H1 (cell line): ENCODE measurements at regions not wholly inside any gene's neighbourhood (a gene's known extent, or its start where the extent isn't known, plus 50 kb on each side); places are given as distances from the start of the nearest gene placed in this dataset.

Experiments
- CTBP2 ChIP-seq: IDR thresholded peaks from 2 replicates; pipeline ENCODE4 v1.7.0; 2011; ENCODE audit warnings: borderline replicate concordance, mild to moderate bottlenecking, moderate library complexity, mixed read lengths, low read length; ENCODE audit not compliant: insufficient read depth, insufficient read length
- KDM4A ChIP-seq: IDR thresholded peaks from one replicate; pipeline ENCODE4 v1.7.1; 2012; ENCODE audit warnings: low read depth, mild to moderate bottlenecking, moderate library complexity, low read length, inconsistent platforms; ENCODE audit not compliant: severe bottlenecking
- NRF1 ChIP-seq: IDR thresholded peaks from 2 replicates; pipeline ENCODE4 v1.6.1; 2011; ENCODE audit warnings: mild to moderate bottlenecking, low read depth, low read length, improper control_type of control experiment
- RAD21 ChIP-seq, 2 experiments: IDR thresholded peaks in 1 of 2; conservative IDR thresholded peaks in 1 of 2; 2 replicates each; pipeline ENCODE4 v1.6.1; 2011; ENCODE audit warnings: low read depth in 2 of 2, low read length in 2 of 2, improper control_type of control experiment in 1 of 2, inconsistent platforms in 1 of 2, mild to moderate bottlenecking in 1 of 2, moderate library complexity in 1 of 2
- SIN3A ChIP-seq, 2 experiments: IDR thresholded peaks in 1 of 2; conservative IDR thresholded peaks in 1 of 2; 2 replicates each; pipeline ENCODE4 v1.6.1; 2011 to 2012; ENCODE audit warnings: low read length in 2 of 2, improper control_type of control experiment in 1 of 2, low read depth in 1 of 2, mild to moderate bottlenecking in 1 of 2

- no peak for TF ChIP-seq KDM4A
- no peak for TF ChIP-seq NRF1
- no peak for TF ChIP-seq CTBP2
- TF ChIP-seq RAD21 (IDR thresholded peaks at IDR 0.05 in 1 of 2, conservative IDR thresholded peaks at IDR 0.05 in 1 of 2; ENCODE audit: low read depth in 2 of 2, low read length in 2 of 2): no peak
- TF ChIP-seq SIN3A (conservative IDR thresholded peaks at IDR 0.05 in 1 of 2, IDR thresholded peaks at IDR 0.05 in 1 of 2; ENCODE audit: low read depth in 1 of 2, low read length in 2 of 2): no peak
These were observed 640.8 kb downstream of the C12orf50 start (continued) for GRCh38 chr12:87388376-87388775.
